ENCODE measurements at regions not wholly inside any gene's neighbourhood (a gene's known extent, or its start where the extent isn't known, plus 50 kb on each side); places are given as distances from the start of the nearest gene placed in this dataset.

- no peak for TF ChIP-seq CTCF (IDR thresholded peaks at IDR 0.05; ENCODE audit: low read depth, low read length)
- TF ChIP-seq EZH2phosphoT487 (IDR thresholded peaks at IDR 0.05; ENCODE audit: low read depth): no peak
These were observed 67.3 kb upstream of the SLC10A2 start for GRCh38 chr13:103133556-103133955.

Measured in OCI-LY3 (cell line).